Peyer's patch (tissue), 4 donors: ENCODE measurements at regions not wholly inside any gene's neighbourhood (a gene's known extent, or its start where the extent isn't known, plus 50 kb on each side); places are given as distances from the start of the nearest gene placed in this dataset.

ENCODE experiments used
- CTCF ChIP-seq, 6 experiments: fragments of 450-650 bp in 4 of 6; fragments of 200-600 bp in 2 of 6; sonication (generic) in 1 of 6; IDR thresholded peaks; one replicate each; pipeline ENCODE4 v1.5.1; 2017 to 2019; ENCODE audit warnings: antibody characterized with exemption in 6 of 6, mild to moderate bottlenecking in 3 of 6, moderate library complexity in 1 of 6
- POLR2A ChIP-seq, 2 donors: fragments of 450-650 bp; IDR thresholded peaks; one replicate each; pipeline ENCODE4 v1.5.1; 2017; ENCODE audit warnings: antibody characterized with exemption in 2 of 2, mild to moderate bottlenecking in 2 of 2, moderate library complexity in 2 of 2

- TF ChIP-seq CTCF (IDR thresholded peaks at IDR 0.05) (no peak), POLR2A (IDR thresholded peaks at IDR 0.05) (no peak)
These were observed 104.5 kb upstream of the ALKAL2 start for GRCh38 chr2:392181-392925.
